Activated T-cell treated with anti-CD3 and anti-CD28 coated beads, Interleukin-2, amount 50 U/mL, for 24 hours (primary cell): ENCODE measurements at regions not wholly inside any gene's neighbourhood (a gene's known extent, or its start where the extent isn't known, plus 50 kb on each side); places are given as distances from the start of the nearest gene placed in this dataset.

Experiments
- DNase-seq: peaks from one replicate; pipeline ENCODE4 v3.0.0-alpha.2; 2020
- H3K27ac Mint-ChIP-seq: 2 replicates; pipeline ENCODE4 v1.8.0; 2020; ENCODE audit warnings: mild to moderate bottlenecking, mixed read lengths
- H3K27me3 Mint-ChIP-seq: 2 replicates; pipeline ENCODE4 v1.8.0; 2020; ENCODE audit warnings: mixed read lengths
- H3K36me3 Mint-ChIP-seq: 2 replicates; pipeline ENCODE4 v1.8.0; 2020; ENCODE audit warnings: low read depth, mixed read lengths
- H3K4me1 Mint-ChIP-seq: 2 replicates; pipeline ENCODE4 v1.8.0; 2020; ENCODE audit warnings: low read depth, mixed read lengths
- H3K4me3 Mint-ChIP-seq: 2 replicates; pipeline ENCODE4 v1.8.0; 2020; ENCODE audit warnings: mild to moderate bottlenecking, moderate library complexity, mixed read lengths
- H3K9me3 Mint-ChIP-seq: 2 replicates; pipeline ENCODE4 v1.8.0; 2020; ENCODE audit warnings: mixed read lengths

- peaks cover 4% of the 10 kb centered on the region for H3K4me1 Mint-ChIP-seq
- no peak for DNase-seq
- H3K27ac Mint-ChIP-seq = no peak overlapping the region
- no peaks in the 10 kb centered on the region for H3K9me3 Mint-ChIP-seq
- no peaks in the 10 kb centered on the region for H3K27me3 Mint-ChIP-seq
- H3K4me3 Mint-ChIP-seq = no peak overlapping the region
- no peaks in the 10 kb centered on the region for H3K36me3 Mint-ChIP-seq
These were observed 269.5 kb downstream of the ALDH8A1 start for GRCh38 chr6:134680433-134680832.

- H3K4me3 Mint-ChIP-seq = no peak overlapping the region
These were observed 269.9 kb downstream of the ALDH8A1 start for GRCh38 chr6:134680021-134680420.

GRCh38 chr6:134678436-134678889 is 271.4 kb downstream of the ALDH8A1 start:
- H3K4me3 Mint-ChIP-seq = no peak overlapping the region
- no peaks in the 10 kb centered on the region for H3K27me3 Mint-ChIP-seq
- peaks cover 7% of the 10 kb centered on the region for H3K4me1 Mint-ChIP-seq
- no peaks in the 10 kb centered on the region for H3K36me3 Mint-ChIP-seq
- no peak overlapping the region for H3K27ac Mint-ChIP-seq
- no peaks in the 10 kb centered on the region for H3K9me3 Mint-ChIP-seq
- no peak for DNase-seq

More at GRCh38 chr6:134680021-134680420, 269.9 kb downstream of the ALDH8A1 start:
- Mint-ChIP-seq H3K27me3 (no peaks in the 10 kb centered on the region), H3K4me1 (peaks cover 4% of the 10 kb centered on the region), H3K27ac (no peak overlapping the region), H3K9me3 (no peaks in the 10 kb centered on the region), H3K36me3 (no peaks in the 10 kb centered on the region)
- no peak for DNase-seq

- peaks cover 12% of the 10 kb centered on the region for H3K4me1 Mint-ChIP-seq
These were observed 273.3 kb downstream of the ALDH8A1 start for GRCh38 chr6:134676307-134677281.

GRCh38 chr6:134675110-134676054 is 274.5 kb downstream of the ALDH8A1 start:
- no peak for DNase-seq
- H3K36me3 Mint-ChIP-seq = no peaks in the 10 kb centered on the region
- no peaks in the 10 kb centered on the region for H3K27me3 Mint-ChIP-seq
- no peak overlapping the region for H3K27ac Mint-ChIP-seq
- H3K9me3 Mint-ChIP-seq = no peaks in the 10 kb centered on the region
- peaks cover 12% of the 10 kb centered on the region for H3K4me1 Mint-ChIP-seq
- H3K4me3 Mint-ChIP-seq = no peak overlapping the region

More at GRCh38 chr6:134676307-134677281, 273.3 kb downstream of the ALDH8A1 start:
- H3K9me3 Mint-ChIP-seq = no peaks in the 10 kb centered on the region
- no peaks in the 10 kb centered on the region for H3K36me3 Mint-ChIP-seq
- no peak for DNase-seq
- H3K27ac Mint-ChIP-seq = no peak overlapping the region
- H3K27me3 Mint-ChIP-seq = no peaks in the 10 kb centered on the region
- no peak overlapping the region for H3K4me3 Mint-ChIP-seq

- Mint-ChIP-seq H3K4me3 (no peak overlapping the region), H3K27me3 (no peaks in the 10 kb centered on the region), H3K36me3 (no peaks in the 10 kb centered on the region), H3K27ac (no peak overlapping the region), H3K9me3 (no peaks in the 10 kb centered on the region), H3K4me1 (peaks cover 9% of the 10 kb centered on the region)
- no peak for DNase-seq
These were observed 275.3 kb downstream of the ALDH8A1 start for GRCh38 chr6:134674562-134674961.

GRCh38 chr6:134669485-134669884 is 280.4 kb downstream of the ALDH8A1 start:
- no peak for DNase-seq
- Mint-ChIP-seq H3K27ac (no peak overlapping the region), H3K36me3 (no peaks in the 10 kb centered on the region), H3K27me3 (no peaks in the 10 kb centered on the region), H3K9me3 (no peaks in the 10 kb centered on the region), H3K4me1 (peaks cover 9% of the 10 kb centered on the region), H3K4me3 (no peak overlapping the region)

GRCh38 chr6:134667111-134667510 is 282.8 kb downstream of the ALDH8A1 start:
- Mint-ChIP-seq H3K27me3 (no peaks in the 10 kb centered on the region), H3K27ac (no peak overlapping the region), H3K4me1 (no peaks in the 10 kb centered on the region)

GRCh38 chr6:134666125-134666524 is 283.8 kb downstream of the ALDH8A1 start:
- Mint-ChIP-seq H3K9me3 (no peaks in the 10 kb centered on the region), H3K27me3 (no peaks in the 10 kb centered on the region), H3K36me3 (no peaks in the 10 kb centered on the region), H3K27ac (no peak overlapping the region), H3K4me3 (no peak overlapping the region), H3K4me1 (no peaks in the 10 kb centered on the region)
- no peak for DNase-seq

More at GRCh38 chr6:134667111-134667510, 282.8 kb downstream of the ALDH8A1 start:
- no peak for DNase-seq
- Mint-ChIP-seq H3K36me3 (no peaks in the 10 kb centered on the region), H3K4me3 (no peak overlapping the region), H3K9me3 (no peaks in the 10 kb centered on the region)

- Mint-ChIP-seq H3K4me3 (no peak overlapping the region), H3K9me3 (no peaks in the 10 kb centered on the region), H3K4me1 (no peaks in the 10 kb centered on the region), H3K36me3 (no peaks in the 10 kb centered on the region), H3K27ac (no peak overlapping the region), H3K27me3 (no peaks in the 10 kb centered on the region)
- no peak for DNase-seq
These were observed 284.7 kb downstream of the ALDH8A1 start for GRCh38 chr6:134665029-134665723.

- no peaks in the 10 kb centered on the region for H3K27me3 Mint-ChIP-seq
- no peaks in the 10 kb centered on the region for H3K4me1 Mint-ChIP-seq
- DNase-seq = no peak
- H3K4me3 Mint-ChIP-seq = no peak overlapping the region
- no peaks in the 10 kb centered on the region for H3K36me3 Mint-ChIP-seq
- no peak overlapping the region for H3K27ac Mint-ChIP-seq
- no peaks in the 10 kb centered on the region for H3K9me3 Mint-ChIP-seq
These were observed 285.9 kb downstream of the ALDH8A1 start for GRCh38 chr6:134663800-134664535.

GRCh38 chr6:134663356-134663755 is 286.5 kb downstream of the ALDH8A1 start:
- H3K9me3 Mint-ChIP-seq = no peaks in the 10 kb centered on the region
- DNase-seq = no peak
- H3K27me3 Mint-ChIP-seq = no peaks in the 10 kb centered on the region
- no peaks in the 10 kb centered on the region for H3K4me1 Mint-ChIP-seq
- H3K27ac Mint-ChIP-seq = no peak overlapping the region
- H3K36me3 Mint-ChIP-seq = no peaks in the 10 kb centered on the region
- H3K4me3 Mint-ChIP-seq = no peak overlapping the region

- Mint-ChIP-seq H3K36me3 (no peaks in the 10 kb centered on the region), H3K27me3 (no peaks in the 10 kb centered on the region), H3K4me1 (no peaks in the 10 kb centered on the region), H3K4me3 (no peak overlapping the region), H3K9me3 (no peaks in the 10 kb centered on the region), H3K27ac (no peak overlapping the region)
- DNase-seq = no peak
These were observed 287.7 kb downstream of the ALDH8A1 start for GRCh38 chr6:134662077-134662700.
